H1 (cell line): ENCODE measurements at regions not wholly inside any gene's neighbourhood (a gene's known extent, or its start where the extent isn't known, plus 50 kb on each side); places are given as distances from the start of the nearest gene placed in this dataset.

Experiments
- CTCF ChIA-PET: fragments of 300-600 bp; sonication (Branson Sonifier 250); formaldehyde crosslinking; loops from one replicate; lab custom pipeline; 2021; ENCODE audit not compliant: partially characterized antibody; lab: Charles Lee
- POLR2A ChIA-PET: fragments of 300-600 bp; sonication (Branson Sonifier 250); formaldehyde crosslinking; loops from one replicate; lab custom pipeline; 2021; ENCODE audit warnings: inconsistent platforms; ENCODE audit not compliant: partially characterized antibody; lab: Charles Lee
- DNase-seq, 2 experiments: peaks; one replicate each; pipeline versions ENCODE4 v3.0.0 to v3.0.0-alpha.2; 2010 to 2022; ENCODE audit warnings: low spot score in 2 of 2, low read depth in 1 of 2, mixed read lengths in 1 of 2
- FAIRE-seq: peaks from 2 replicates; lab custom pipeline; 2011; peaks lifted over from hg19 to GRCh38; lab: Jason Lieb, UNC
- H2AFZ ChIP-seq: 2 replicates; pipeline ENCODE4 v1.8.1; 2012; ENCODE audit warnings: low read length, inconsistent platforms
- H2AK5ac ChIP-seq: 2 replicates; pipeline ENCODE4 v1.6.1; 2013; ENCODE audit warnings: low read depth, low read length
- H2BK120ac ChIP-seq: replicated peaks from 2 replicates; pipeline ENCODE3; 2013; ENCODE audit warnings: low read depth, low read length, inconsistent platforms
- H2BK12ac ChIP-seq: 2 replicates; pipeline ENCODE4 v1.6.1; 2013; ENCODE audit warnings: low read depth, low read length
- H2BK15ac ChIP-seq: 2 replicates; pipeline ENCODE4 v1.6.1; 2013; ENCODE audit warnings: low read length
- H2BK20ac ChIP-seq: 2 replicates; pipeline ENCODE4 v1.6.1; 2013; ENCODE audit warnings: low read length
- H2BK5ac ChIP-seq: 2 replicates; pipeline ENCODE4 v1.6.1; 2013; ENCODE audit warnings: low read depth, low read length
- H3K14ac ChIP-seq: 2 replicates; pipeline ENCODE4 v1.6.1; 2013; ENCODE audit warnings: inconsistent platforms; ENCODE audit not compliant: insufficient read length
- H3K18ac ChIP-seq: 2 replicates; pipeline ENCODE4 v1.6.1; 2013; ENCODE audit warnings: low read length; ENCODE audit errors: extremely low read depth
- H3K23ac ChIP-seq: 2 replicates; pipeline ENCODE4 v1.6.1; 2013; ENCODE audit warnings: inconsistent platforms; ENCODE audit not compliant: insufficient read length
- H3K23me2 ChIP-seq: 2 replicates; pipeline ENCODE4 v1.6.1; 2013; ENCODE audit warnings: low read depth, low read length
- H3K27ac ChIP-seq: 2 replicates; pipeline ENCODE4 v1.6.1; 2011; ENCODE audit warnings: low read depth, low read length, inconsistent platforms
- H3K27me3 ChIP-seq, 4 experiments: replicated peaks in 1 of 4; 1 replicate in 1 of 4; 2 replicates in 3 of 4; pipeline versions ENCODE4 v1.6.1 to v1.8.1; 2011 to 2013; ENCODE audit warnings: low read length in 3 of 4, mild to moderate bottlenecking in 3 of 4, inconsistent platforms in 2 of 4, mixed read lengths in 2 of 4, moderate library complexity in 1 of 4; ENCODE audit not compliant: control insufficient read depth in 3 of 4, insufficient read depth in 3 of 4; ENCODE audit errors: extremely low read depth in 1 of 4
- H3K36me3 ChIP-seq, 4 experiments: 2 replicates each; pipeline versions ENCODE4 v1.6.1 to v1.8.1; 2011 to 2013; ENCODE audit warnings: mild to moderate bottlenecking in 4 of 4, low read length in 3 of 4, moderate library complexity in 2 of 4, control low read depth in 1 of 4, inconsistent platforms in 1 of 4; ENCODE audit not compliant: insufficient read depth in 4 of 4, control insufficient read depth in 2 of 4
- H3K4ac ChIP-seq: replicated peaks from 2 replicates; pipeline ENCODE3; 2013; ENCODE audit warnings: low read length, low read depth, mixed read lengths, inconsistent platforms; ENCODE audit not compliant: insufficient read length
- H3K4me1 ChIP-seq, 4 experiments: replicated peaks in 1 of 4; 1 replicate in 1 of 4; 2 replicates in 3 of 4; pipeline versions ENCODE4 v1.6.1 to v1.8.1; 2011 to 2013; ENCODE audit warnings: low read length in 3 of 4, inconsistent platforms in 2 of 4, mixed read lengths in 1 of 4; ENCODE audit not compliant: insufficient read depth in 4 of 4, control insufficient read depth in 3 of 4
- H3K4me2 ChIP-seq, 2 experiments: 2 replicates each; pipeline versions ENCODE4 v1.6.1 to v1.8.1; 2011 to 2013; ENCODE audit warnings: low read depth in 2 of 2, low read length in 2 of 2, control low read depth in 1 of 2, inconsistent platforms in 1 of 2, mild to moderate bottlenecking in 1 of 2; ENCODE audit not compliant: insufficient read depth in 1 of 2
- H3K4me3 ChIP-seq, 4 experiments: fragments of 200-600, 300-600 bp in 1 of 4; sonication (generic), shearing (Covaris generic), sonication (Bioruptor Twin) in 1 of 4; 2 replicates each; pipeline versions ENCODE4 v1.5.1 to v1.8.1; 2011 to 2016; ENCODE audit warnings: low read length in 4 of 4, low read depth in 3 of 4, control low read depth in 2 of 4, inconsistent platforms in 2 of 4, mild to moderate bottlenecking in 2 of 4, mixed read lengths in 1 of 4, moderate library complexity in 1 of 4; ENCODE audit not compliant: insufficient read depth in 2 of 4; ENCODE audit errors: extremely low read depth in 1 of 4
- H3K56ac ChIP-seq: replicated peaks from 2 replicates; pipeline ENCODE3; 2013; ENCODE audit warnings: low read depth, mild to moderate bottlenecking, mixed read lengths, low read length, inconsistent platforms; ENCODE audit not compliant: insufficient read length
- H3K79me1 ChIP-seq: 2 replicates; pipeline ENCODE4 v1.6.1; 2013; ENCODE audit warnings: low read depth, low read length, control low read depth
- H3K79me2 ChIP-seq, 2 experiments: 2 replicates each; pipeline versions ENCODE4 v1.6.1 to v1.8.1; 2012 to 2013; ENCODE audit warnings: low read length in 2 of 2, mild to moderate bottlenecking in 2 of 2, inconsistent platforms in 1 of 2; ENCODE audit not compliant: insufficient read depth in 2 of 2, control insufficient read depth in 1 of 2
- H3K9ac ChIP-seq, 4 experiments: replicated peaks in 1 of 4; 1 replicate in 1 of 4; 2 replicates in 3 of 4; pipeline versions ENCODE4 v1.6.1 to v1.8.1; 2011 to 2013; ENCODE audit warnings: low read depth in 3 of 4, low read length in 3 of 4, control low read depth in 2 of 4, mild to moderate bottlenecking in 2 of 4, moderate library complexity in 2 of 4, inconsistent platforms in 1 of 4; ENCODE audit errors: extremely low read depth in 1 of 4
- H3K9me3 ChIP-seq, 2 experiments: 2 replicates each; pipeline versions ENCODE4 v1.6.1 to v1.8.1; 2012 to 2013; ENCODE audit warnings: mild to moderate bottlenecking in 2 of 2, moderate library complexity in 2 of 2, control low read depth in 1 of 2, inconsistent platforms in 1 of 2, low read depth in 1 of 2, low read length in 1 of 2, mixed read lengths in 1 of 2; ENCODE audit not compliant: insufficient read depth in 2 of 2
- H4K20me1 ChIP-seq, 2 experiments: replicated peaks in 1 of 2; 2 replicates each; pipeline versions ENCODE3 to v1.8.1; 2011 to 2013; ENCODE audit warnings: inconsistent platforms in 2 of 2, low read length in 2 of 2, mild to moderate bottlenecking in 1 of 2; ENCODE audit not compliant: insufficient read depth in 2 of 2, control insufficient read depth in 1 of 2
- H4K5ac ChIP-seq: 2 replicates; pipeline ENCODE4 v1.6.1; 2013; ENCODE audit warnings: low read length, low read depth, mixed read lengths, inconsistent platforms; ENCODE audit not compliant: insufficient read length
- H4K8ac ChIP-seq: 2 replicates; pipeline ENCODE4 v1.8.0; 2013; ENCODE audit warnings: mild to moderate bottlenecking, moderate library complexity, low read length, inconsistent platforms; ENCODE audit not compliant: insufficient read depth; ENCODE audit errors: extremely low read depth
- H4K91ac ChIP-seq: replicated peaks from 2 replicates; pipeline ENCODE3; 2013; ENCODE audit warnings: low read length, mixed read lengths, inconsistent platforms; ENCODE audit not compliant: insufficient read length
- ASH2L ChIP-seq: fragments of 200-600, 300-600 bp; sonication (generic); IDR thresholded peaks from one replicate; pipeline ENCODE4 v1.7.1; 2017; ENCODE audit warnings: low read length
- CTBP2 ChIP-seq: IDR thresholded peaks from 2 replicates; pipeline ENCODE4 v1.7.0; 2011; ENCODE audit warnings: borderline replicate concordance, mild to moderate bottlenecking, moderate library complexity, mixed read lengths, low read length; ENCODE audit not compliant: insufficient read depth, insufficient read length
- EZH2 ChIP-seq: fragments of 200-600 bp; sonication (generic); IDR thresholded peaks from 2 replicates; pipeline ENCODE4 v1.7.1; 2012; ENCODE audit warnings: low read depth, mild to moderate bottlenecking, moderate library complexity, low read length, inconsistent platforms; ENCODE audit not compliant: severe bottlenecking
- MAFK ChIP-seq: IDR thresholded peaks from 2 replicates; pipeline ENCODE4 v1.6.1; 2012; ENCODE audit warnings: low read depth, mild to moderate bottlenecking, improper control_type of control experiment, low read length
- RXRA ChIP-seq: IDR thresholded peaks from 2 replicates; pipeline ENCODE4 v1.6.1; 2011; ENCODE audit warnings: low read depth, mild to moderate bottlenecking, low read length, moderate library complexity; ENCODE audit not compliant: insufficient read depth
- SP2 ChIP-seq: IDR thresholded peaks from 2 replicates; pipeline ENCODE4 v1.6.1; 2012; ENCODE audit warnings: mild to moderate bottlenecking, low read length, inconsistent platforms
- SP4 ChIP-seq: IDR thresholded peaks from 2 replicates; pipeline ENCODE4 v1.6.1; 2012; ENCODE audit warnings: low read length, inconsistent platforms
- SRF ChIP-seq: IDR thresholded peaks from 2 replicates; pipeline ENCODE4 v1.6.1; 2011; ENCODE audit warnings: mild to moderate bottlenecking, low read depth, low read length, moderate library complexity
- TAF1 ChIP-seq: IDR thresholded peaks from 2 replicates; pipeline ENCODE4 v1.6.1; 2011; ENCODE audit warnings: mild to moderate bottlenecking, low read depth, low read length
- TAF7 ChIP-seq: optimal IDR thresholded peaks from 2 replicates; pipeline ENCODE3; 2011; ENCODE audit warnings: low read depth, mild to moderate bottlenecking, inconsistent platforms, low read length, moderate library complexity, borderline replicate concordance
- TCF12 ChIP-seq: IDR thresholded peaks from 2 replicates; pipeline ENCODE4 v1.6.1; 2011; ENCODE audit warnings: low read depth, mild to moderate bottlenecking, low read length
- WGBS, 2 experiments: shearing (Covaris generic) in 1 of 2; methylation state at CpG; one replicate each; pipeline versions ENCODE4 v1.1.6 to v1.1.7; 2013 to 2015; ENCODE audit warnings: low lambda C conversion rate in 2 of 2, mixed read lengths in 2 of 2, inconsistent platforms in 1 of 2, low coverage in 1 of 2, missing lambda C conversion rate in 1 of 2; ENCODE audit not compliant: insufficient replicate concordance in 2 of 2, insufficient coverage in 1 of 2, insufficient read length in 1 of 2; ENCODE audit errors: extremely low coverage in 1 of 2, missing lambda C conversion rate in 1 of 2; 5-methylcytosine and 5-hydroxymethylcytosine counted together
- TF ChIP-seq, protein P1 (sequence below): IDR thresholded peaks from 2 replicates; pipeline ENCODE4 v1.6.1; 2012; ENCODE audit warnings: inconsistent platforms

DNA sequence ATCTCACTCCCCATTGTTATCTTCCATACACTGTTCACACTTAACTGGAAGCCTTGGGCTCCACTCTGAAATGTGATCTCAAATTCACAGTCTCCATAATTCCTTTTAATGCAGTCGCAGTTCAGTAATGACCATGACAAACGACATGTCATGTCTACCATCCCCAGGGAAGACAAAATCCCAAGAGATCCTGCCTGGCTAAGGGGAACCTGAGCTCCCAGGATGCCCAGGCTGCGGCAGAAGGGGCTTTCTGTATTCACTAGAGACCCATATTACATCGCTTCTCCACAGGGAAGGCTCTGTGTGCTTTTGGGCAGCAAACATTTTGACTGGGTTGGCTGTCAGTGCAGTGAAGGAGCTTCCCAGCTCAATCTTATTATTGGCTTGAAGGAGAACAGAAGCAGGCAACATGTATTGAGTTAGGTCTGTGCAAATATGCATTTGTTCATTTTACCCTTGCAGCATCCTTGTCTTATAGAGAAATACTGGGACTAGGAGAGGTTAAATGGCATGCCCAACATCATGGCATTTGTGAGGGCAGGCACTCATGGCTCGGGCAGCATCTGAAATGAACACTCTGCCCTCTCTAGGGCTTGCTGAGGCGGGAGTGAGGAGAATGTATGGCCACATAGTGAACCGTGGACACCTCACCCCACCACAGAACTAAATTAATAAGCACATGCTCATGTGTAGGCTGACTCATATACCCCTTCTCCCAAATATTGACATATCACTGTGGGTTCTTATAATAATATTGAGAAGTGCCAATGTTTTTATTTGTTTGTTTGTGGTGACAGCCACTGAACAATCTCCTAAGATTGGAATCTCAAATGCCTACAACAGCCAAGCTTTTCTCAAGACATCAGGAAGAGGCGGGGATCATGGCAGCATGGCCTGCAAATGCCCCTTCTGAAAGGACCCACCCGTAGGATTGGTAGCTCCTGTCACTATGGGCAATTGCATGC, 141.6 kb upstream of the FOXB1 start:
- Histone ChIP-seq H2BK120ac (no peak overlapping the region), H3K79me2 (no peaks in the 10 kb centered on the region), H3K4ac (no peak overlapping the region), H3K27me3 (no peaks in the 10 kb centered on the region), H3K27ac (no peak overlapping the region), H2BK12ac (no peak overlapping the region), H4K8ac (no peak overlapping the region), H3K9ac (no peak overlapping the region), H3K4me3 (no peak overlapping the region), H3K18ac (no peak overlapping the region), H3K4me1 (peaks cover 0 to 8% (median 1%) of the 10 kb centered on the region in 4 experiments; a peak in 2 of 7 replicates), H2BK20ac (no peak overlapping the region), H3K56ac (no peak overlapping the region), H2AFZ (no peak overlapping the region), H3K36me3 (no peaks in the 10 kb centered on the region), H4K20me1 (no peaks in the 10 kb centered on the region), H4K91ac (no peak overlapping the region), H3K23ac (no peak overlapping the region), H2AK5ac (no peak overlapping the region), H2BK15ac (no peak overlapping the region), H3K9me3 (no peaks in the 10 kb centered on the region), H3K79me1 (no peaks in the 10 kb centered on the region), H3K4me2 (no peak overlapping the region), H2BK5ac (no peak overlapping the region), H3K14ac (no peak overlapping the region), H4K5ac (no peak overlapping the region), H3K23me2 (no peaks in the 10 kb centered on the region)
- ChIA-PET POLR2A (interaction anchor here (0.6 to 1.2 kb wide), 2 partner anchors 50 to 173 kb away, joined by 3 read pairs; partner anchors contain the start of gene BNIP2), CTCF (interaction anchor here (0.6 to 2.0 kb wide), 6 partner anchors 10 to 318 kb away, joined by 3 to 6 read pairs (median 3); no protein-coding TSS in a partner anchor)
- DNase-seq: peak in 1 of 2 experiments; percentile 27
- no peak for FAIRE-seq
- WGBS, 2 experiments: 78% methylated on average over 9 of the region's 9 CpGs; no CpG with 5 or more reads in 1 of the 2 experiments
- no peak for TF ChIP-seq SP2
- TF ChIP-seq SP4: no peak
- no peak for TF ChIP-seq TAF7
- no peak for TF ChIP-seq RXRA
- TF ChIP-seq, protein P1, sequence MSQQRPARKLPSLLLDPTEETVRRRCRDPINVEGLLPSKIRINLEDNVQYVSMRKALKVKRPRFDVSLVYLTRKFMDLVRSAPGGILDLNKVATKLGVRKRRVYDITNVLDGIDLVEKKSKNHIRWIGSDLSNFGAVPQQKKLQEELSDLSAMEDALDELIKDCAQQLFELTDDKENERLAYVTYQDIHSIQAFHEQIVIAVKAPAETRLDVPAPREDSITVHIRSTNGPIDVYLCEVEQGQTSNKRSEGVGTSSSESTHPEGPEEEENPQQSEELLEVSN: no peak
- no peak for TF ChIP-seq MAFK
- TF ChIP-seq ASH2L: no peak
- TF ChIP-seq SRF: no peak
- TF ChIP-seq TAF1: no peak
- no peak for TF ChIP-seq CTBP2
- no peak for TF ChIP-seq TCF12
- TF ChIP-seq EZH2: no peak
